HL-60 (cell line): ENCODE measurements at regions not wholly inside any gene's neighbourhood (a gene's known extent, or its start where the extent isn't known, plus 50 kb on each side); places are given as distances from the start of the nearest gene placed in this dataset.
"Not testable (repeated sequence)": the region's sequence is repeated elsewhere in the genome, so short reads cannot be mapped to it uniquely, and the experiment has no call there.

Source experiments
- DNase-seq, 2 experiments: peaks; one replicate each; pipeline ENCODE4 v3.0.0-alpha.2; 2010 to 2020; ENCODE audit warnings: low read depth in 1 of 2, low spot score in 1 of 2
- H3K27ac ChIP-seq: fragments of 250-450 bp; sonication (Bioruptor Pico); replicated peaks from 2 replicates; pipeline ENCODE4 v1.5.1; 2020; ENCODE audit warnings: mild to moderate bottlenecking, moderate library complexity
- H3K27me3 ChIP-seq: fragments of 250-450 bp; sonication (Bioruptor Pico); 2 replicates; pipeline ENCODE4 v1.5.1; 2021; ENCODE audit warnings: mild to moderate bottlenecking, moderate library complexity; ENCODE audit not compliant: insufficient read depth, poor library complexity, severe bottlenecking
- H3K4me3 ChIP-seq: replicated peaks from 2 replicates; pipeline ENCODE4 v1.5.1; 2011; ENCODE audit warnings: mild to moderate bottlenecking, control low read depth, low read length; ENCODE audit not compliant: insufficient read depth
- CTCF ChIP-seq: IDR thresholded peaks from one replicate; pipeline ENCODE4 v1.5.1; 2011; ENCODE audit warnings: low read length, control low read depth, inconsistent platforms; ENCODE audit not compliant: insufficient read depth
- GABPA ChIP-seq: IDR thresholded peaks from 2 replicates; pipeline ENCODE4 v1.6.1; 2012; ENCODE audit warnings: low read depth
- POLR2AphosphoS5 ChIP-seq: IDR thresholded peaks from 2 replicates; pipeline ENCODE4 v1.6.1; 2012; ENCODE audit warnings: low read depth
- REST ChIP-seq: IDR thresholded peaks from 2 replicates; pipeline ENCODE4 v1.6.1; 2012; ENCODE audit warnings: low read depth; ENCODE audit not compliant: insufficient replicate concordance
- SPI1 ChIP-seq: IDR thresholded peaks from 2 replicates; pipeline ENCODE4 v1.6.1; 2012; ENCODE audit warnings: low read depth, mild to moderate bottlenecking, borderline replicate concordance

GRCh38 chrX:83588409-83588808 lies 80.3 kb downstream of the POU3F4 start:
- TF ChIP-seq REST (no peak), POLR2AphosphoS5 (no peak), SPI1 (no peak), CTCF (no peak), GABPA (no peak)
- H3K27me3 ChIP-seq = no peaks in the 10 kb centered on the region
- no peak overlapping the region for H3K27ac ChIP-seq
- DNase-seq = no peak
- no peak overlapping the region for H3K4me3 ChIP-seq

- H3K27ac ChIP-seq = no peak overlapping the region
- TF ChIP-seq GABPA = no peak
- no peak for TF ChIP-seq REST
- TF ChIP-seq SPI1 = no peak
- TF ChIP-seq CTCF = no peak
- no peak for TF ChIP-seq POLR2AphosphoS5
- no peak for DNase-seq
- H3K4me3 ChIP-seq = no peak overlapping the region
- no peaks in the 10 kb centered on the region for H3K27me3 ChIP-seq
Measured at GRCh38 chrX:83593634-83594294, 85.7 kb downstream of the POU3F4 start.

GRCh38 chrX:83630662-83631061 lies 122.6 kb downstream of the POU3F4 start:
- TF ChIP-seq CTCF (no peak), GABPA (no peak), REST (no peak), SPI1 (no peak), POLR2AphosphoS5 (no peak)
- H3K4me3 ChIP-seq = no peak overlapping the region
- H3K27ac ChIP-seq = no peak overlapping the region
- no peak for DNase-seq
- H3K27me3 ChIP-seq = no peaks in the 10 kb centered on the region

GRCh38 chrX:83649706-83650105 lies 141.6 kb downstream of the POU3F4 start:
- DNase-seq, H3K4me3 ChIP-seq, H3K27ac ChIP-seq, H3K27me3 ChIP-seq: not testable (repeated sequence)
